Ovary (tissue), 7 donors: ENCODE measurements at regions not wholly inside any gene's neighbourhood (a gene's known extent, or its start where the extent isn't known, plus 50 kb on each side); places are given as distances from the start of the nearest gene placed in this dataset.

ENCODE experiments used
- DNase-seq, 5 donors: peaks; one replicate each; pipeline ENCODE4 v3.0.0-alpha.2; 2019 to 2020
- H3K27ac ChIP-seq, 2 donors: fragments of 200-600 bp; one replicate each; pipeline versions ENCODE4 v1.5.1 to v1.8.0; 2019 to 2022
- H3K27me3 ChIP-seq: fragments of 200-600 bp; one replicate; pipeline ENCODE4 v1.8.0; 2022
- H3K36me3 ChIP-seq: fragments of 200-600 bp; sonication (generic); one replicate; pipeline ENCODE4 v1.5.1; 2019
- H3K4me1 ChIP-seq: one replicate; pipeline ENCODE4 v1.8.1; 2013; ENCODE audit warnings: mild to moderate bottlenecking, moderate library complexity; ENCODE audit not compliant: insufficient read depth
- H3K4me3 ChIP-seq: fragments of 200-600 bp; sonication (generic); one replicate; pipeline ENCODE4 v1.5.1; 2017
- H3K9me3 ChIP-seq, 2 donors: fragments of 200-600 bp in 1 of 2; sonication (generic) in 1 of 2; one replicate each; pipeline versions ENCODE4 v1.5.1 to v1.8.1; 2013 to 2019; ENCODE audit warnings: mild to moderate bottlenecking in 1 of 2, moderate library complexity in 1 of 2
- EP300 ChIP-seq: sonication (generic); formaldehyde crosslinking; IDR thresholded peaks from one replicate; pipeline ENCODE4 v1.6.1; 2017; ENCODE audit warnings: antibody characterized with exemption
- POLR2A ChIP-seq: fragments of 450-650 bp; IDR thresholded peaks from one replicate; pipeline ENCODE4 v1.6.1; 2017; ENCODE audit warnings: antibody characterized with exemption, mild to moderate bottlenecking, moderate library complexity
- WGBS, 3 donors: extraction: QIAGEN DNeasy Blood & Tissue Kit in 1 of 3; methylation state at CpG; one replicate each; pipeline versions ENCODE4 v1.1.5 to v1.1.7; 2013 to 2017; 5-methylcytosine and 5-hydroxymethylcytosine counted together
- intact Hi-C, 4 donors: fragments of 100-400 bp; cut with DNase I; formaldehyde crosslinking; loops; one replicate each; pipeline versions ENCODE4 v1.11.0 to v1.15.1; 2022 to 2023
- TF ChIP-seq, protein P1 (sequence below), 3 donors: fragments of 450-650 bp in 2 of 3; fragments of 200-600 bp in 1 of 3; IDR thresholded peaks; one replicate each; pipeline versions ENCODE4 v1.5.1 to v1.8.0; 2016 to 2022; ENCODE audit warnings: antibody characterized with exemption in 3 of 3, mild to moderate bottlenecking in 1 of 3
- donor health status: DM: no; HTN: no; CAD: no; lungs with moderate emphysema.
- donor health status: DM: no; HTN: no; CAD: no.
- donor health status: Bipolar disorder and iron deficiency.
- donor health status: DM: no; HTN: no; CAD: no.
- donor health status: DM: yes; HTN: yes; CAD: no.

DNA sequence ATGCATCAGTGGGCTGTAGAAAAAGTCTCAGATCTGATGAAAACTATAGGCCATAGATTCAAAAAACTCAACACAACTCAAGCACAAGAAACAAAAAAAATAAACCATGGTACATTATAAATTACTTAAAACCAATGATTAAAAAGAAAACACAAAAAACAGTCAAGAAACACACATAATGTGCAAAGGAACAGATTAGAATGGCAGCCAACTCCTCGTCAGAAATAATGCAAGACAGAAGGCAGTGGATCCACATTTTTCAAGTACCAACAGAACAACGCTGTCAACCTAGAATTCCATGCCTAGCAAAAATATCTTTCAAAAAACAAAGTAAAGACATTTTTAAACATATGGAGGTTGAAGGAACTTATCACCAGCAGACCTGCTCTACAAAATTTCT lies 69.7 kb downstream of the PSMB1 start:
- intact Hi-C loops, result no loop called here
- H3K36me3 ChIP-seq, result no peaks in the 10 kb centered on the region
- TF ChIP-seq EP300, result no peak
- TF ChIP-seq, protein P1, sequence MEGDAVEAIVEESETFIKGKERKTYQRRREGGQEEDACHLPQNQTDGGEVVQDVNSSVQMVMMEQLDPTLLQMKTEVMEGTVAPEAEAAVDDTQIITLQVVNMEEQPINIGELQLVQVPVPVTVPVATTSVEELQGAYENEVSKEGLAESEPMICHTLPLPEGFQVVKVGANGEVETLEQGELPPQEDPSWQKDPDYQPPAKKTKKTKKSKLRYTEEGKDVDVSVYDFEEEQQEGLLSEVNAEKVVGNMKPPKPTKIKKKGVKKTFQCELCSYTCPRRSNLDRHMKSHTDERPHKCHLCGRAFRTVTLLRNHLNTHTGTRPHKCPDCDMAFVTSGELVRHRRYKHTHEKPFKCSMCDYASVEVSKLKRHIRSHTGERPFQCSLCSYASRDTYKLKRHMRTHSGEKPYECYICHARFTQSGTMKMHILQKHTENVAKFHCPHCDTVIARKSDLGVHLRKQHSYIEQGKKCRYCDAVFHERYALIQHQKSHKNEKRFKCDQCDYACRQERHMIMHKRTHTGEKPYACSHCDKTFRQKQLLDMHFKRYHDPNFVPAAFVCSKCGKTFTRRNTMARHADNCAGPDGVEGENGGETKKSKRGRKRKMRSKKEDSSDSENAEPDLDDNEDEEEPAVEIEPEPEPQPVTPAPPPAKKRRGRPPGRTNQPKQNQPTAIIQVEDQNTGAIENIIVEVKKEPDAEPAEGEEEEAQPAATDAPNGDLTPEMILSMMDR (IDR thresholded peaks at IDR 0.05), result no peak
- no peak for TF ChIP-seq POLR2A
- no peak overlapping the region for H3K27ac ChIP-seq
- WGBS, 3 donors, result 86 to 94% (median 90%) methylated on average over 2 of the region's 2 CpGs
- no peaks in the 10 kb centered on the region for H3K27me3 ChIP-seq
- no peak for DNase-seq
- H3K4me3 ChIP-seq, result no peak overlapping the region
- H3K4me1 ChIP-seq, result no peaks in the 10 kb centered on the region
- no peaks in the 10 kb centered on the region for H3K9me3 ChIP-seq

DNA sequence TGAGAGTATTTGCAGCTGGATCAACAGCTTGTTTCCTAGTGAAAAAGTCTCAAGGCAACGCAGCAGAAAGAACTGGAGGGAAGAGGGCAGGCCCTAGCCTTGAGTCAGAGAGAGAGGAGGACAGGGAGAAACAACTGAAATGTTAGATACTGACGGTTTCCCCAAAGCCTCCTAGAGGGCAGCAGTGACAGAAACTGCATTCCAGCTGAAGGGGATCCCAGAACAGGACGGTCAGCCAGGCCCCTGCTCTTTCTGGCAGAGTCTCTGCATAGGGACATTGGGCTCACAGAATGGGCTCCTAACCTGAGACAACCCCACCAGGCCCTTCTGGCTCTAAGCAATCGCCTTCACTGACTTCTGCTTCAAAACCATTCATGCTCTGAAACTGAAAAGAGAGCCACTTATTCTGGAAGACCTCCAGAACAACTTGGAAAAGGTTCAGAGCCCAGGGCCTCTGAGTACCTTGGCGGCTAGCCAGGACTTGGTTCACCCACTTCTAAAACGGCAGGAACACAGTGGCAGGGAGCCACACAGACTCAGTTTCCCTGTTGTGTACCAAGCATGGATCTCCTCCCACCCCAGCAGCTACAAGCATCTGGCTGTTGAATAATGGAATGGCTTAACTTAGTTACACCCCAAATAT lies 72.9 kb downstream of the PSMB1 start:
- 20 to 23% (median 20%) methylated on average over 6 of the region's 6 CpGs for WGBS, 3 donors

DNA sequence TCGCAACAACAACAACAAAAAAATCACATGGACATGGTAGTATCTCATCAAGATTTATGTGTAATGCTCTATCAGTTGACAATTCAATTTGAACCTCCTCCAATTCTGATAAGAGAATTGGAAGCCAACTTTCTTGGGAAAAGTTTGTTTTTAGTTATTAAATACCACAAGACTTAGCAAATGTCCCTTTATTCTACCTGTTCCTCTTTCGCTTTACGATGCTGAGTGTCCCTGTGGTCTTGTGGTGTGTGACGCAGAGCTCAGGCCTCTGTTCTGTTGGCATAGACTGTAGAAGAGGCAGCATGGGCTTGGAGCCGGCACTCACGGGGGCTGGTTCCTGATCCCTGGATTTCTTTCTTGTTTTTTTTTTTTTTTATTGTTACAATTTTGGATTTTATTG lies 76.7 kb downstream of the PSMB1 start:
- no peaks in the 10 kb centered on the region for H3K9me3 ChIP-seq
- intact Hi-C loops, result no loop called here
- no peak for DNase-seq
- no peaks in the 10 kb centered on the region for H3K27me3 ChIP-seq
- TF ChIP-seq EP300 (no peak), POLR2A (no peak)
- TF ChIP-seq, protein P1 (IDR thresholded peaks at IDR 0.05), result no peak
- no peaks in the 10 kb centered on the region for H3K4me1 ChIP-seq
- H3K27ac ChIP-seq, result no peak overlapping the region
- WGBS, 3 donors, result 91 to 94% (median 91%) methylated on average over 6 of the region's 6 CpGs
- H3K36me3 ChIP-seq, result no peaks in the 10 kb centered on the region
- no peak overlapping the region for H3K4me3 ChIP-seq

More for the DNA sequence above, 72.9 kb downstream of the PSMB1 start:
- intact Hi-C loops, result no loop called here
- Histone ChIP-seq H3K27me3 (no peaks in the 10 kb centered on the region), H3K27ac (no peak overlapping the region), H3K4me3 (no peak overlapping the region), H3K9me3 (no peaks in the 10 kb centered on the region), H3K36me3 (no peaks in the 10 kb centered on the region), H3K4me1 (no peaks in the 10 kb centered on the region)
- peak in 2 of 5 donors; percentile 18 to 51 for DNase-seq
- no peak for TF ChIP-seq EP300
- TF ChIP-seq, protein P1 (IDR thresholded peaks at IDR 0.05), result no peak
- TF ChIP-seq POLR2A, result no peak

DNA sequence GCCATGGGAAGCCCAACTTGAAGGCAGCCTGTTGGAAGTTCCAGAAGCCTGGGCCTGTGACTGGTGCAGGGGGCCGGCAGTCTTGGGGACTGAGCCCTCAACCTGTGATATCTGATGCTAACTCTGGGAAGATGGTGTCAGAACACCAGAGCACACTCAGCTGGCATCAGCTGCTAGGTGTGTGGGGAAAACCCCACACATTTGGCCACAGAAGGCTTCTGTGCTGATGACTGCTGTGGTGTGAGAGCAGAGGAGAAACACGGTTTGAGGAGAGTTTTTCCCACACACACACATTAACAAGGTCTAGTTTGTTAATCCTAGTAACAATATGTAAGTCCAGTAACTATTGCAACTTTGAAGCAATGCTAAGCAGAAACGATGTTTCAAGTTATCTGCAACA lies 78.0 kb downstream of the PSMB1 start:
- DNase-seq, result no peak
- TF ChIP-seq EP300 (no peak), POLR2A (no peak)
- TF ChIP-seq, protein P1 (IDR thresholded peaks at IDR 0.05), result no peak
- intact Hi-C loops, result no loop called here
- H3K36me3 ChIP-seq, result no peaks in the 10 kb centered on the region
- H3K4me3 ChIP-seq, result no peak overlapping the region
- no peaks in the 10 kb centered on the region for H3K9me3 ChIP-seq
- H3K27ac ChIP-seq, result no peak overlapping the region
- H3K4me1 ChIP-seq, result no peaks in the 10 kb centered on the region
- H3K27me3 ChIP-seq, result no peaks in the 10 kb centered on the region
- WGBS, 3 donors, result 73 to 81% (median 78%) methylated on average over 3 of the region's 3 CpGs
